Brain microvascular endothelial cell (primary cell): ENCODE measurements at regions not wholly inside any gene's neighbourhood (a gene's known extent, or its start where the extent isn't known, plus 50 kb on each side); places are given as distances from the start of the nearest gene placed in this dataset.

Source experiments
- DNase-seq: peaks from one replicate; pipeline ENCODE4 v3.0.0-alpha.2; 2020
- H3K27ac ChIP-seq: fragments of 250-450 bp; sonication (Bioruptor Pico); 2 replicates; pipeline ENCODE4 v1.5.1; 2020; ENCODE audit warnings: mild to moderate bottlenecking, moderate library complexity
- H3K27me3 ChIP-seq: fragments of 250-450 bp; sonication (Bioruptor Pico); replicated peaks from 2 replicates; pipeline ENCODE4 v1.5.1; 2020; ENCODE audit warnings: mild to moderate bottlenecking
- H3K36me3 ChIP-seq: fragments of 250-450 bp; sonication (Bioruptor Pico); replicated peaks from 2 replicates; pipeline ENCODE4 v1.5.1; 2020; ENCODE audit warnings: mild to moderate bottlenecking
- H3K4me3 ChIP-seq: 2 replicates; pipeline ENCODE4 v1.5.1; 2011; ENCODE audit warnings: low read depth, mild to moderate bottlenecking, control low read depth, low read length, moderate library complexity
- CTCF ChIP-seq: IDR thresholded peaks from 2 replicates; pipeline ENCODE4 v1.5.1; 2011; ENCODE audit warnings: low read depth, mild to moderate bottlenecking, moderate library complexity, low read length, control low read depth, inconsistent platforms; ENCODE audit errors: missing control alignments
- in situ Hi-C: cut with HindIII; loops from 2 replicates; pipeline ENCODE4 v1.10.0; 2017; ENCODE audit warnings: low sequenced_read_pairs, low pct_ligation_motif_present

- H3K36me3 ChIP-seq, result no peaks in the 10 kb centered on the region
- H3K27me3 ChIP-seq, result no peaks in the 10 kb centered on the region
- no peak overlapping the region for H3K4me3 ChIP-seq
- in situ Hi-C loops, result no loop called here
- H3K27ac ChIP-seq, result no peak overlapping the region
- TF ChIP-seq CTCF, result no peak
- peak; percentile 64 for DNase-seq
These were observed 145.5 kb downstream of the WNT5A start for GRCh38 chr3:55341502-55342031.

GRCh38 chr3:55339819-55340218, 147.3 kb downstream of the WNT5A start:
- no peaks in the 10 kb centered on the region for H3K36me3 ChIP-seq
- in situ Hi-C loops, result no loop called here
- no peak overlapping the region for H3K4me3 ChIP-seq
- no peak for TF ChIP-seq CTCF
- no peaks in the 10 kb centered on the region for H3K27me3 ChIP-seq
- H3K27ac ChIP-seq, result no peak overlapping the region
- DNase-seq, result no peak

- no peak overlapping the region for H3K27ac ChIP-seq
- H3K36me3 ChIP-seq, result no peaks in the 10 kb centered on the region
- H3K4me3 ChIP-seq, result no peak overlapping the region
- no peaks in the 10 kb centered on the region for H3K27me3 ChIP-seq
- in situ Hi-C loops, result no loop called here
- TF ChIP-seq CTCF, result no peak
- no peak for DNase-seq
These were observed 147.7 kb downstream of the WNT5A start for GRCh38 chr3:55339390-55339789.

- H3K27me3 ChIP-seq, result no peaks in the 10 kb centered on the region
- H3K4me3 ChIP-seq, result no peak overlapping the region
- H3K36me3 ChIP-seq, result no peaks in the 10 kb centered on the region
- no peak for TF ChIP-seq CTCF
- DNase-seq, result no peak
- in situ Hi-C loops, result no loop called here
- H3K27ac ChIP-seq, result no peak overlapping the region
These were observed 149.4 kb downstream of the WNT5A start for GRCh38 chr3:55337641-55338180.

- in situ Hi-C loops, result no loop called here
- no peaks in the 10 kb centered on the region for H3K27me3 ChIP-seq
- TF ChIP-seq CTCF, result no peak
- H3K27ac ChIP-seq, result no peak overlapping the region
- no peaks in the 10 kb centered on the region for H3K36me3 ChIP-seq
- no peak overlapping the region for H3K4me3 ChIP-seq
- DNase-seq, result peak; percentile 44
These were observed 153.2 kb downstream of the WNT5A start for GRCh38 chr3:55333923-55334322.

GRCh38 chr3:55333046-55333445, 154.1 kb downstream of the WNT5A start:
- Histone ChIP-seq H3K27ac (no peak overlapping the region), H3K36me3 (no peaks in the 10 kb centered on the region), H3K4me3 (no peak overlapping the region), H3K27me3 (no peaks in the 10 kb centered on the region)
- no peak for TF ChIP-seq CTCF
- DNase-seq, result peak; percentile 20
- in situ Hi-C loops, result no loop called here
